Osteoblast (primary cell): ENCODE measurements at regions not wholly inside any gene's neighbourhood (a gene's known extent, or its start where the extent isn't known, plus 50 kb on each side); places are given as distances from the start of the nearest gene placed in this dataset.

Experiments used
- DNase-seq: peaks from one replicate; pipeline ENCODE4 v3.0.0; 2011; ENCODE audit warnings: low spot score, mixed read lengths; ENCODE audit not compliant: insufficient read length; ENCODE audit errors: missing footprints
- H2AFZ ChIP-seq: 2 replicates; pipeline ENCODE4 v1.6.0; 2011; ENCODE audit warnings: mild to moderate bottlenecking, low read length
- H3K27ac ChIP-seq: 2 replicates; pipeline ENCODE4 v1.5.1; 2011; ENCODE audit warnings: mild to moderate bottlenecking, low read depth, low read length, moderate library complexity
- H3K27me3 ChIP-seq: 2 replicates; pipeline ENCODE4 v1.6.0; 2012; ENCODE audit warnings: mild to moderate bottlenecking, control low read depth, inconsistent platforms, low read length, moderate library complexity; ENCODE audit not compliant: insufficient read depth
- H3K36me3 ChIP-seq: 2 replicates; pipeline ENCODE4 v1.5.1; 2011; ENCODE audit warnings: mild to moderate bottlenecking, low read length, control low read depth, moderate library complexity; ENCODE audit not compliant: insufficient read depth
- H3K4me1 ChIP-seq: 2 replicates; pipeline ENCODE4 v1.5.1; 2011; ENCODE audit warnings: mild to moderate bottlenecking, low read length, control low read depth, moderate library complexity; ENCODE audit not compliant: insufficient read depth
- H3K4me2 ChIP-seq: 2 replicates; pipeline ENCODE4 v1.6.0; 2011; ENCODE audit warnings: mild to moderate bottlenecking, low read length; ENCODE audit not compliant: insufficient read depth
- H3K4me3 ChIP-seq: fragments of 200-600 bp; sonication (generic); 3 replicates; pipeline ENCODE4 v1.5.1; 2012; ENCODE audit warnings: mild to moderate bottlenecking, low read length, inconsistent platforms; ENCODE audit not compliant: insufficient read depth
- H3K79me2 ChIP-seq: 2 replicates; pipeline ENCODE4 v1.6.0; 2012; ENCODE audit warnings: mild to moderate bottlenecking, low read length, control low read depth, inconsistent platforms; ENCODE audit not compliant: insufficient read depth
- H3K9me3 ChIP-seq: 2 replicates; pipeline ENCODE4 v1.5.1; 2011; ENCODE audit warnings: low read depth, low read length, control low read depth
- H4K20me1 ChIP-seq: 2 replicates; pipeline ENCODE4 v1.6.0; 2012; ENCODE audit warnings: mild to moderate bottlenecking, low read length, control low read depth; ENCODE audit not compliant: insufficient read depth
- TF ChIP-seq, protein P1 (sequence below): IDR thresholded peaks from 2 replicates; pipeline ENCODE4 v1.5.1; 2011; ENCODE audit warnings: mild to moderate bottlenecking, low read depth, low read length, moderate library complexity; ENCODE audit errors: extremely low read depth

GRCh38 chr3:81173514-81173913 is 587.9 kb downstream of the GBE1 start:
- TF ChIP-seq, protein P1, sequence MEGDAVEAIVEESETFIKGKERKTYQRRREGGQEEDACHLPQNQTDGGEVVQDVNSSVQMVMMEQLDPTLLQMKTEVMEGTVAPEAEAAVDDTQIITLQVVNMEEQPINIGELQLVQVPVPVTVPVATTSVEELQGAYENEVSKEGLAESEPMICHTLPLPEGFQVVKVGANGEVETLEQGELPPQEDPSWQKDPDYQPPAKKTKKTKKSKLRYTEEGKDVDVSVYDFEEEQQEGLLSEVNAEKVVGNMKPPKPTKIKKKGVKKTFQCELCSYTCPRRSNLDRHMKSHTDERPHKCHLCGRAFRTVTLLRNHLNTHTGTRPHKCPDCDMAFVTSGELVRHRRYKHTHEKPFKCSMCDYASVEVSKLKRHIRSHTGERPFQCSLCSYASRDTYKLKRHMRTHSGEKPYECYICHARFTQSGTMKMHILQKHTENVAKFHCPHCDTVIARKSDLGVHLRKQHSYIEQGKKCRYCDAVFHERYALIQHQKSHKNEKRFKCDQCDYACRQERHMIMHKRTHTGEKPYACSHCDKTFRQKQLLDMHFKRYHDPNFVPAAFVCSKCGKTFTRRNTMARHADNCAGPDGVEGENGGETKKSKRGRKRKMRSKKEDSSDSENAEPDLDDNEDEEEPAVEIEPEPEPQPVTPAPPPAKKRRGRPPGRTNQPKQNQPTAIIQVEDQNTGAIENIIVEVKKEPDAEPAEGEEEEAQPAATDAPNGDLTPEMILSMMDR: no peak
- H4K20me1 ChIP-seq: no peaks in the 10 kb centered on the region
- H3K27me3 ChIP-seq: no peaks in the 10 kb centered on the region
- H3K27ac ChIP-seq: no peak overlapping the region
- H3K36me3 ChIP-seq: no peaks in the 10 kb centered on the region
- no peak overlapping the region for H3K4me3 ChIP-seq
- DNase-seq: no peak
- no peaks in the 10 kb centered on the region for H3K9me3 ChIP-seq
- no peaks in the 10 kb centered on the region for H3K79me2 ChIP-seq
- no peak overlapping the region for H3K4me2 ChIP-seq
- H2AFZ ChIP-seq: no peak overlapping the region
- H3K4me1 ChIP-seq: no peaks in the 10 kb centered on the region

- no peak overlapping the region for H2AFZ ChIP-seq
- no peaks in the 10 kb centered on the region for H3K79me2 ChIP-seq
- H3K27ac ChIP-seq: no peak overlapping the region
- H3K27me3 ChIP-seq: no peaks in the 10 kb centered on the region
- H3K36me3 ChIP-seq: no peaks in the 10 kb centered on the region
- H3K4me3 ChIP-seq: no peak overlapping the region
- no peaks in the 10 kb centered on the region for H4K20me1 ChIP-seq
- no peaks in the 10 kb centered on the region for H3K4me1 ChIP-seq
- TF ChIP-seq, protein P1: no peak
- no peaks in the 10 kb centered on the region for H3K9me3 ChIP-seq
- DNase-seq: no peak
- H3K4me2 ChIP-seq: no peak overlapping the region
Observed at GRCh38 chr3:81170298-81170697, 591.1 kb downstream of the GBE1 start.

DNA sequence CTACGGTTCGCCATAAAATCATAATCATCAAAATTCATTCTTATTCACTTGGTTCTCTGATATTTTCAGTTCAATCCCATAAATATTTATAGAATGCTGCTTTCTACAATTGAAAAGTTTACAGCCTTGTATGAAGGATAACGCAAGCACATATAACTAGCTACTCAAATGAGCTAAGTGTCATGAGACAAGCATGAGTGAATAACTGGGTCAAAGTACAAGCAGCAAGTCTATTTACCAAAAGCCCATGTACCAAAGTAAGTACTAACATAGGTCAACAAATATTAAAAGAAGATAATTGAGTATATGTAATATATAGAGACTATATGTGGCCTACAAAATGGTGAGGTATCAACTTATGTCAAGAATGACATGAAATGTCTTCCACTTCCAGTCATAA is 596.6 kb downstream of the GBE1 start:
- Histone ChIP-seq H3K4me3 (no peak overlapping the region), H3K4me1 (no peaks in the 10 kb centered on the region), H3K27ac (no peak overlapping the region), H4K20me1 (no peaks in the 10 kb centered on the region), H3K27me3 (no peaks in the 10 kb centered on the region), H3K79me2 (no peaks in the 10 kb centered on the region), H2AFZ (no peak overlapping the region), H3K9me3 (no peaks in the 10 kb centered on the region), H3K36me3 (no peaks in the 10 kb centered on the region), H3K4me2 (no peak overlapping the region)
- no peak for DNase-seq
- TF ChIP-seq, protein P1: no peak

GRCh38 chr3:81161851-81162250 is 599.6 kb downstream of the GBE1 start:
- DNase-seq: no peak
- Histone ChIP-seq H3K27ac (no peak overlapping the region), H4K20me1 (no peaks in the 10 kb centered on the region), H3K79me2 (no peaks in the 10 kb centered on the region), H3K27me3 (no peaks in the 10 kb centered on the region), H3K4me3 (no peak overlapping the region), H3K4me2 (no peak overlapping the region), H3K36me3 (no peaks in the 10 kb centered on the region), H3K4me1 (no peaks in the 10 kb centered on the region), H2AFZ (no peak overlapping the region), H3K9me3 (no peaks in the 10 kb centered on the region)
- TF ChIP-seq, protein P1: no peak
